ENCODE measurements at regions not wholly inside any gene's neighbourhood (a gene's known extent, or its start where the extent isn't known, plus 50 kb on each side); places are given as distances from the start of the nearest gene placed in this dataset.

DNA sequence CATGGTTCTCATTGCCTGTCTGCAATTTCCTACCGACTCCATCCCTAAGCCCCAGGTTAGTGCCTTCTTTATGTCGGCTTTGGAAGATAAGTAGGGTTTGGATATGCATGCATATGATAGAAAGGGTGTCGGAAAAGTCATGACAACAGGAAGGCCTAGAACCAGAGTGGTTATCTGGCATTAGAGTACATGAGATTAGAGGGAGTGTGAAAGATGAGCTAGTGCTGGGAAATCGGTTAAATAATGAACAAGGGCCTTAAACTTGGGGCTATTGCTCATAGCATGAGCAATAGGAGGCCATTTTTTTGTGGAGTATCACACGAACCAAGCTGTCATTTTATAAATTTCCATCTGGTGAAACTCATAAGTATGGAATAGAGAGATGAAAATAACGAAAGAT, 54.0 kb upstream of the LPP start:
- no peaks in the 10 kb centered on the region for H3K4me1 ChIP-seq (ENCODE audit: control insufficient read depth in 1 of 2, extremely low read depth in 1 of 2, insufficient read depth in 2 of 2, low read length in 2 of 2)
- Mint-ChIP-seq H3K9me3 (no peaks in the 10 kb centered on the region), H3K4me3 (no peak overlapping the region), H3K36me3 (no peaks in the 10 kb centered on the region), H3K27me3 (no peaks in the 10 kb centered on the region), H3K27ac (no peak overlapping the region), H3K4me1 (no peaks in the 10 kb centered on the region)
- no peaks in the 10 kb centered on the region for H3K36me3 ChIP-seq (ENCODE audit: control insufficient read depth in 2 of 2, extremely low read depth in 1 of 2, insufficient read depth in 1 of 2, low read length in 1 of 2)
- H3K27ac ChIP-seq (ENCODE audit: low read length), result no peak overlapping the region
- WGBS (ENCODE audit: insufficient coverage), result 93% methylated on average over 4 of the region's 6 CpGs
- CTCF ChIA-PET, result no interaction called here
- ATAC-seq (replicated peaks in 1 of 4) (no peak), DNase-seq (no peak)
- H3K27me3 ChIP-seq (replicated peaks in 1 of 2; ENCODE audit: control insufficient read depth in 2 of 2, extremely low read depth in 1 of 2, insufficient read depth in 2 of 2, low read length in 1 of 2), result no peaks in the 10 kb centered on the region
- no peak overlapping the region for H3K4me3 ChIP-seq (ENCODE audit: control insufficient read depth in 1 of 2, extremely low read depth in 1 of 2, low read length in 1 of 2)
- H3K9me3 ChIP-seq, result no peaks in the 10 kb centered on the region
- POLR2A ChIA-PET, result no interaction called here

DNA sequence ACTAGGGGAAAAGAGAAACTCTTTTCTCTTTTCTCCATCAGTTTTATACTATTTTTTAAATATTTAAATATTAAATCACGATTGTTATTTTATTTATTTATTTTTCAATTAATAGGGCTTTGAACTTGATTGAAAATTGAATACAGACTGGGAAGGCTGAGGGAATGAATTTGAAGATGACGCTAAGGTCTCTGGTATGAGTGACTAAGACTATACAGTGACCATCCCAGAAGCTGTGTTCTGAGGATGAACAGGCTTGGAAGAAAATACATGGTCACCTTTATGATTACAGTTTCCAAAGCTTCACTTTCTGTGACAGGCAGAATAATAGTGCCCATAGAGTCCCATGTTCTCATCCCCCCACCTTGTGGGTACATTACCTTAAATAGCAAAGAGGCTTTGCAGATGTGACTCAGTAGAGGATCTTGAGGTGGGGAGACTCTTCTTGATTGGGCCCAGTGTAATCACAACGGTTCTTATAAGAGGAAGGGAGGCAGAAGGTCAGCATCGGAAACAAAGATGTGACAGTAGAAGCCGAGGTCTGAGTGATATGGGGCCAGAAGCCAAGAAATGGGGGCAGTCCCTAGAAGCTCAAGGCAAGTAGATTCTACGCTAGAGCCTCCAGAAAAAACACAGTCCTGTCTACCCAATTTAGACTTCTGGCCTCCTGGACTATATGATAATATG, 51.0 kb upstream of the LPP start:
- no peaks in the 10 kb centered on the region for H3K4me1 ChIP-seq (ENCODE audit: control insufficient read depth in 1 of 2, extremely low read depth in 1 of 2, insufficient read depth in 2 of 2, low read length in 2 of 2)
- no peaks in the 10 kb centered on the region for H3K36me3 ChIP-seq (ENCODE audit: control insufficient read depth in 2 of 2, extremely low read depth in 1 of 2, insufficient read depth in 1 of 2, low read length in 1 of 2)
- no peaks in the 10 kb centered on the region for H3K36me3 Mint-ChIP-seq
- no peaks in the 10 kb centered on the region for H3K9me3 Mint-ChIP-seq
- no peak overlapping the region for H3K27ac ChIP-seq (ENCODE audit: low read length)
- no peaks in the 10 kb centered on the region for H3K27me3 Mint-ChIP-seq
- no peaks in the 10 kb centered on the region for H3K4me1 Mint-ChIP-seq
- H3K9me3 ChIP-seq, result no peaks in the 10 kb centered on the region
- DNase-seq (no peak), ATAC-seq (replicated peaks in 1 of 4) (no peak)
- ChIA-PET POLR2A (no interaction called here), CTCF (no interaction called here)
- 88% methylated on average over 2 of the region's 6 CpGs for WGBS (ENCODE audit: insufficient coverage)
- H3K4me3 Mint-ChIP-seq, result no peak overlapping the region
- no peak overlapping the region for H3K4me3 ChIP-seq (ENCODE audit: control insufficient read depth in 1 of 2, extremely low read depth in 1 of 2, low read length in 1 of 2)
- no peak overlapping the region for H3K27ac Mint-ChIP-seq
- no peaks in the 10 kb centered on the region for H3K27me3 ChIP-seq (replicated peaks in 1 of 2; ENCODE audit: control insufficient read depth in 2 of 2, extremely low read depth in 1 of 2, insufficient read depth in 2 of 2, low read length in 1 of 2)

DNA sequence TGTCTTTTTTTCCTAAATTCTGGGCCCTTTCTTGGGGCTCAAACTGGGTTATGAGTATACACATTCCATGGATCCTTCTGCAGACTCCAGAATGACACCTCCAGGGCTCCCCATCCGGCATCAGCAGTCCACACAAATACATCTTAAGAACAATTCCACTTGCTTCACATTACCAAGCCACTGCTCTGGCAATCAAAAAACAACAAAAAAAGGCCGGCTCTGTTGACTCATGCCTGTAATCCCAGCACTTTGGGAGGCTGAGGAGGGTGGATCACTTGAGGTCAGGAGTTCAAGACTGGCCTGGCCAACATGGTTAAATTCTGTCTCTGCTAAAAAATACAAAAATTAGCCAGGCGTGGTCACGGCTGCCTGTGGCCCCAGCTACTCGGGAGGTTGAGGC, 49.9 kb upstream of the LPP start:
- H3K36me3 Mint-ChIP-seq, result no peaks in the 10 kb centered on the region
- H3K4me3 Mint-ChIP-seq, result no peak overlapping the region
- Histone ChIP-seq H3K4me1 (ENCODE audit: control insufficient read depth in 1 of 2, extremely low read depth in 1 of 2, insufficient read depth in 2 of 2, low read length in 2 of 2) (no peaks in the 10 kb centered on the region), H3K27me3 (replicated peaks in 1 of 2; ENCODE audit: control insufficient read depth in 2 of 2, extremely low read depth in 1 of 2, insufficient read depth in 2 of 2, low read length in 1 of 2) (no peaks in the 10 kb centered on the region), H3K27ac (ENCODE audit: low read length) (no peak overlapping the region), H3K36me3 (ENCODE audit: control insufficient read depth in 2 of 2, extremely low read depth in 1 of 2, insufficient read depth in 1 of 2, low read length in 1 of 2) (no peaks in the 10 kb centered on the region), H3K4me3 (ENCODE audit: control insufficient read depth in 1 of 2, extremely low read depth in 1 of 2, low read length in 1 of 2) (no peak overlapping the region), H3K9me3 (no peaks in the 10 kb centered on the region)
- H3K27ac Mint-ChIP-seq, result no peak overlapping the region
- no CpG with 5 or more reads among the region's 5 CpGs for WGBS (ENCODE audit: insufficient coverage)
- no peaks in the 10 kb centered on the region for H3K27me3 Mint-ChIP-seq
- ChIA-PET CTCF (no interaction called here), POLR2A (no interaction called here)
- no peaks in the 10 kb centered on the region for H3K9me3 Mint-ChIP-seq
- ATAC-seq (replicated peaks in 1 of 4) (no peak), DNase-seq (no peak)
- H3K4me1 Mint-ChIP-seq, result peaks cover 0 to 5% (median 5%) of the 10 kb centered on the region in 3 donors

All from T-cell (primary cell).